Neural cell (in vitro differentiated cells): ENCODE measurements at regions not wholly inside any gene's neighbourhood (a gene's known extent, or its start where the extent isn't known, plus 50 kb on each side); places are given as distances from the start of the nearest gene placed in this dataset.
A peak's percentile ranks its signal among the peaks of the same experiment; 100 is the strongest.

Experiments
- H2AFZ ChIP-seq: fragments of 200-600, 300-800 bp; sonication (generic), shearing (Covaris generic); 2 replicates; pipeline ENCODE4 v1.6.0; 2014; ENCODE audit warnings: low read depth, mild to moderate bottlenecking, antibody characterized with exemption, low read length, moderate library complexity
- H3F3A ChIP-seq: fragments of 200-600 bp; shearing (Covaris generic); 2 replicates; pipeline ENCODE4 v1.6.1; 2016; ENCODE audit warnings: mild to moderate bottlenecking, moderate library complexity, mixed read lengths, antibody characterized with exemption, low read length; ENCODE audit not compliant: insufficient read depth, poor library complexity, severe bottlenecking
- H3K27ac ChIP-seq: fragments of 200-600, 300-800 bp; sonication (generic), shearing (Covaris generic); 2 replicates; pipeline ENCODE4 v1.5.1; 2014; ENCODE audit warnings: mild to moderate bottlenecking, low read length, moderate library complexity
- H3K27me3 ChIP-seq: fragments of 300-800, 200-600 bp; sonication (generic), shearing (Covaris generic); 2 replicates; pipeline ENCODE4 v1.6.0; 2014; ENCODE audit warnings: mild to moderate bottlenecking, low read depth, low read length, moderate library complexity; ENCODE audit not compliant: insufficient read depth
- H3K36me3 ChIP-seq: fragments of 300-800, 200-600 bp; sonication (generic), shearing (Covaris generic); 2 replicates; pipeline ENCODE4 v1.5.1; 2014; ENCODE audit warnings: mild to moderate bottlenecking, antibody characterized with exemption, low read length, moderate library complexity; ENCODE audit not compliant: insufficient read depth
- H3K4me2 ChIP-seq: fragments of 300-800, 200-600 bp; sonication (generic), shearing (Covaris generic); 2 replicates; pipeline ENCODE4 v1.6.0; 2014; ENCODE audit warnings: mild to moderate bottlenecking, low read length
- H3K4me3 ChIP-seq: fragments of 300-800, 200-600 bp; sonication (generic), shearing (Covaris generic); 2 replicates; pipeline ENCODE4 v1.5.1; 2014; ENCODE audit warnings: mild to moderate bottlenecking, low read length, moderate library complexity
- H3K79me2 ChIP-seq: fragments of 200-600 bp; shearing (Covaris generic); replicated peaks from 2 replicates; pipeline ENCODE4 v1.6.0; 2014; ENCODE audit warnings: mild to moderate bottlenecking, low read length, moderate library complexity; ENCODE audit not compliant: insufficient read depth
- H3K9ac ChIP-seq: fragments of 300-800, 200-600 bp; sonication (generic), shearing (Covaris generic); 2 replicates; pipeline ENCODE4 v1.6.1; 2016; ENCODE audit warnings: mild to moderate bottlenecking, low read length, mixed read lengths
- H3K9me2 ChIP-seq: fragments of 200-600 bp; shearing (Covaris generic); 2 replicates; pipeline ENCODE4 v1.6.1; 2016; ENCODE audit warnings: mild to moderate bottlenecking, low read length, mixed read lengths; ENCODE audit not compliant: insufficient read depth
- H3K9me3 ChIP-seq: fragments of 200-600, 300-800 bp; sonication (generic), shearing (Covaris generic); 2 replicates; pipeline ENCODE4 v1.6.1; 2016; ENCODE audit warnings: mild to moderate bottlenecking, mixed run types, low read length, moderate library complexity, mixed read lengths
- H4K20me1 ChIP-seq: fragments of 200-600 bp; shearing (Covaris generic); 2 replicates; pipeline ENCODE4 v1.6.1; 2016; ENCODE audit warnings: mild to moderate bottlenecking, mixed run types; ENCODE audit not compliant: insufficient read depth
- EP300 ChIP-seq: fragments of 450-650 bp; conservative IDR thresholded peaks from 2 replicates; pipeline ENCODE4 v1.6.1; 2014; ENCODE audit warnings: antibody characterized with exemption, mild to moderate bottlenecking, moderate library complexity; ENCODE audit not compliant: poor library complexity, severe bottlenecking
- EZH2 ChIP-seq: fragments of 200-600, 300-800 bp; shearing (Covaris generic), sonication (generic); IDR thresholded peaks from 2 replicates; pipeline ENCODE4 v1.6.1; 2014; ENCODE audit warnings: antibody characterized with exemption, low read length, borderline replicate concordance, mild to moderate bottlenecking; ENCODE audit not compliant: insufficient read depth, poor library complexity, severe bottlenecking
- MXI1 ChIP-seq: fragments of 450-650 bp; conservative IDR thresholded peaks from 2 replicates; pipeline ENCODE4 v1.6.1; 2014; ENCODE audit warnings: antibody characterized with exemption, mild to moderate bottlenecking; ENCODE audit not compliant: poor library complexity, severe bottlenecking
- POLR2AphosphoS5 ChIP-seq: IDR thresholded peaks from 2 replicates; pipeline ENCODE4 v1.6.1; 2012
- RAD21 ChIP-seq: fragments of 450-650 bp; conservative IDR thresholded peaks from 2 replicates; pipeline ENCODE4 v1.6.1; 2014; ENCODE audit warnings: antibody characterized with exemption, mild to moderate bottlenecking, moderate library complexity
- SMC3 ChIP-seq: fragments of 450-650 bp; conservative IDR thresholded peaks from 2 replicates; pipeline ENCODE4 v1.6.1; 2014; ENCODE audit warnings: antibody characterized with exemption, mild to moderate bottlenecking, moderate library complexity; ENCODE audit not compliant: poor library complexity
- TAF1 ChIP-seq: IDR thresholded peaks from 2 replicates; pipeline ENCODE4 v1.6.1; 2012; ENCODE audit warnings: low read depth
- TF ChIP-seq, protein P1 (sequence below): fragments of 450-650 bp; IDR thresholded peaks from 2 replicates; pipeline ENCODE4 v1.5.1; 2014; ENCODE audit warnings: antibody characterized with exemption, mild to moderate bottlenecking, moderate library complexity; ENCODE audit not compliant: poor library complexity, severe bottlenecking
- TF ChIP-seq, protein P2 (sequence below): IDR thresholded peaks from 2 replicates; pipeline ENCODE4 v1.6.1; 2012; ENCODE audit warnings: borderline replicate concordance

DNA sequence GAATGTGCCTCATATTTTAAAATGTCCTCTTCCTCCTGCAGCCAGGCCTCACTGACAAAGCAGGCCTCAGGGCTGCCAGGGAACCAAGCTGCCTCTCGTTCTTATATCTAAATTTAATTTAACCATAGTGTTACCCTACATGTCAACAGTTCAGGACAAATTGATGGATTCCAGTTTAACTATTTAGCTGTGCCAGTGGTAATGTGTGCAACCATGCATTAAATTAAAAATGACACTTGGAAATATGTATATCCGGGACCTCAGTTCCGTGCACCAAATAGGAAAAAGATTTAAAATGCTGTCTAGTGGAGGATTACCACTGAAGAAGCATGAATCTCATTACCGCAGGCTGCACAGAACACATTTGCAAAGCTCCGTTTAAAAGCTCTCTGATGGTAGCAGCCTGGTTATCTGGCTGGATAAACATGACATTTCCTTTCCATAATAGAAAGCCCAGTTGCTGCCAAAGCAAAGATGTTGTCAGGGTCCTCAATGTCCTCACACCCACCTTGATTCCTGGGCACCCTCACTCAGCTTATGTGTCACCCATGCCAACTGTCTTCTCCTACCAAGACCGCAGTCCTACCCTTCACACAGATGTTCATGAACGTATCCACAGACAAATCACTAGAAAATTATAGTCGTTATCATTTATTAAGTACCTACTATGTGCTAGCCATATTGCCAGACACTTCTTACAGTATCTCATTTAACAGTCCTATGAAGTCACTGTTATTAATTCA lies 73.3 kb upstream of the FRMD4A start:
- Histone ChIP-seq H3K4me2 (no peak overlapping the region), H3K9me3 (no peaks in the 10 kb centered on the region), H3F3A (no peaks in the 10 kb centered on the region), H3K9ac (no peak overlapping the region), H3K79me2 (no peaks in the 10 kb centered on the region), H3K27me3 (no peaks in the 10 kb centered on the region), H4K20me1 (no peaks in the 10 kb centered on the region), H3K4me3 (peak overlapping the region; percentile 19), H2AFZ (no peak overlapping the region), H3K9me2 (no peaks in the 10 kb centered on the region), H3K27ac (peak overlapping the region; percentile 50), H3K36me3 (no peaks in the 10 kb centered on the region)
- TF ChIP-seq, protein P1, sequence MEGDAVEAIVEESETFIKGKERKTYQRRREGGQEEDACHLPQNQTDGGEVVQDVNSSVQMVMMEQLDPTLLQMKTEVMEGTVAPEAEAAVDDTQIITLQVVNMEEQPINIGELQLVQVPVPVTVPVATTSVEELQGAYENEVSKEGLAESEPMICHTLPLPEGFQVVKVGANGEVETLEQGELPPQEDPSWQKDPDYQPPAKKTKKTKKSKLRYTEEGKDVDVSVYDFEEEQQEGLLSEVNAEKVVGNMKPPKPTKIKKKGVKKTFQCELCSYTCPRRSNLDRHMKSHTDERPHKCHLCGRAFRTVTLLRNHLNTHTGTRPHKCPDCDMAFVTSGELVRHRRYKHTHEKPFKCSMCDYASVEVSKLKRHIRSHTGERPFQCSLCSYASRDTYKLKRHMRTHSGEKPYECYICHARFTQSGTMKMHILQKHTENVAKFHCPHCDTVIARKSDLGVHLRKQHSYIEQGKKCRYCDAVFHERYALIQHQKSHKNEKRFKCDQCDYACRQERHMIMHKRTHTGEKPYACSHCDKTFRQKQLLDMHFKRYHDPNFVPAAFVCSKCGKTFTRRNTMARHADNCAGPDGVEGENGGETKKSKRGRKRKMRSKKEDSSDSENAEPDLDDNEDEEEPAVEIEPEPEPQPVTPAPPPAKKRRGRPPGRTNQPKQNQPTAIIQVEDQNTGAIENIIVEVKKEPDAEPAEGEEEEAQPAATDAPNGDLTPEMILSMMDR, result no peak
- TF ChIP-seq SMC3, result no peak
- TF ChIP-seq TAF1, result no peak
- no peak for TF ChIP-seq POLR2AphosphoS5
- no peak for TF ChIP-seq MXI1
- TF ChIP-seq EZH2, result no peak
- TF ChIP-seq RAD21, result no peak
- TF ChIP-seq EP300, result no peak
- TF ChIP-seq, protein P2, sequence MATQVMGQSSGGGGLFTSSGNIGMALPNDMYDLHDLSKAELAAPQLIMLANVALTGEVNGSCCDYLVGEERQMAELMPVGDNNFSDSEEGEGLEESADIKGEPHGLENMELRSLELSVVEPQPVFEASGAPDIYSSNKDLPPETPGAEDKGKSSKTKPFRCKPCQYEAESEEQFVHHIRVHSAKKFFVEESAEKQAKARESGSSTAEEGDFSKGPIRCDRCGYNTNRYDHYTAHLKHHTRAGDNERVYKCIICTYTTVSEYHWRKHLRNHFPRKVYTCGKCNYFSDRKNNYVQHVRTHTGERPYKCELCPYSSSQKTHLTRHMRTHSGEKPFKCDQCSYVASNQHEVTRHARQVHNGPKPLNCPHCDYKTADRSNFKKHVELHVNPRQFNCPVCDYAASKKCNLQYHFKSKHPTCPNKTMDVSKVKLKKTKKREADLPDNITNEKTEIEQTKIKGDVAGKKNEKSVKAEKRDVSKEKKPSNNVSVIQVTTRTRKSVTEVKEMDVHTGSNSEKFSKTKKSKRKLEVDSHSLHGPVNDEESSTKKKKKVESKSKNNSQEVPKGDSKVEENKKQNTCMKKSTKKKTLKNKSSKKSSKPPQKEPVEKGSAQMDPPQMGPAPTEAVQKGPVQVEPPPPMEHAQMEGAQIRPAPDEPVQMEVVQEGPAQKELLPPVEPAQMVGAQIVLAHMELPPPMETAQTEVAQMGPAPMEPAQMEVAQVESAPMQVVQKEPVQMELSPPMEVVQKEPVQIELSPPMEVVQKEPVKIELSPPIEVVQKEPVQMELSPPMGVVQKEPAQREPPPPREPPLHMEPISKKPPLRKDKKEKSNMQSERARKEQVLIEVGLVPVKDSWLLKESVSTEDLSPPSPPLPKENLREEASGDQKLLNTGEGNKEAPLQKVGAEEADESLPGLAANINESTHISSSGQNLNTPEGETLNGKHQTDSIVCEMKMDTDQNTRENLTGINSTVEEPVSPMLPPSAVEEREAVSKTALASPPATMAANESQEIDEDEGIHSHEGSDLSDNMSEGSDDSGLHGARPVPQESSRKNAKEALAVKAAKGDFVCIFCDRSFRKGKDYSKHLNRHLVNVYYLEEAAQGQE, result no peak

DNA sequence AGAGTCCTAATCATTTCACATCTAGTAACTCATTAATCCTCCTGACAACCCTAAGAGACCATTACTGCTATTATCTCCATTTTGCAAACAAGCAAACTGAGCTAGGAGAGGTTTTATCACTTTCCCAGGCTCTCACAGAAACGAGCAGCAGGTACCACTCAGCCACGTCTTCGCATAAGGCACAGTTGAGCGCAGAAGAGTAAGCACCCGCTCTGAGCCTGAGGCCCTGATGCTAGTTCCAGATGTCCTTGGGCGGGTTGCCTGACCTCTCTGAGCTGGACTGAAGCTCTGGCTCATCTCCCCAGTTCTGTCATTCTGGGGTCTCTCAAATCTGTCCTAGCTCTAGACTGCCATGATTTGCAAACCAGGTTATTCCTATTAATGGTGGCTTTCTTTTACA lies 72.6 kb upstream of the FRMD4A start:
- Histone ChIP-seq H3K4me3 (no peak overlapping the region), H3K4me2 (no peak overlapping the region), H3K27ac (peak overlapping the region; percentile 35), H3K79me2 (no peaks in the 10 kb centered on the region), H3K27me3 (no peaks in the 10 kb centered on the region), H2AFZ (no peak overlapping the region), H4K20me1 (no peaks in the 10 kb centered on the region), H3F3A (no peaks in the 10 kb centered on the region), H3K9me3 (no peaks in the 10 kb centered on the region), H3K36me3 (no peaks in the 10 kb centered on the region), H3K9ac (no peak overlapping the region), H3K9me2 (no peaks in the 10 kb centered on the region)
- TF ChIP-seq, protein P1, result no peak
- no peak for TF ChIP-seq POLR2AphosphoS5
- TF ChIP-seq MXI1, result no peak
- no peak for TF ChIP-seq RAD21
- TF ChIP-seq TAF1, result no peak
- TF ChIP-seq, protein P2, result no peak
- no peak for TF ChIP-seq EZH2
- no peak for TF ChIP-seq EP300
- no peak for TF ChIP-seq SMC3
